PC-9 (cell line): ENCODE measurements at regions not wholly inside any gene's neighbourhood (a gene's known extent, or its start where the extent isn't known, plus 50 kb on each side); places are given as distances from the start of the nearest gene placed in this dataset.

Experiments used
- BruUV-seq: library from RNA; stranded (reverse); fragments of 400-500 nt; replicated peaks from 2 replicates; lab custom pipeline; 2021; lab: Mats Ljungman, UMichigan
- CTCF ChIA-PET: fragments of 300-600 bp; sonication (Branson Sonifier 250); formaldehyde crosslinking; loops from one replicate; lab custom pipeline; 2022; ENCODE audit warnings: antibody characterized with exemption; lab: Charles Lee
- POLR2A ChIA-PET: fragments of 300-600 bp; sonication (Branson Sonifier 250); formaldehyde crosslinking; loops from one replicate; lab custom pipeline; 2022; ENCODE audit warnings: antibody characterized with exemption; ENCODE audit not compliant: unreplicated experiment; lab: Charles Lee
- DNase-seq, 2 experiments: peaks; one replicate each; pipeline versions ENCODE4 v3.0.0 to v3.0.0-alpha.2; 2015 to 2022; ENCODE audit warnings: mixed read lengths in 1 of 2
- H2AFZ ChIP-seq: fragments of 200-600 bp; sonication (generic); 2 replicates; pipeline ENCODE4 v1.8.1; 2017; ENCODE audit warnings: antibody characterized with exemption
- H3F3A ChIP-seq: fragments of 200-600 bp; sonication (generic); 2 replicates; pipeline ENCODE4 v1.8.1; 2017; ENCODE audit warnings: antibody characterized with exemption, mild to moderate bottlenecking, low read depth; ENCODE audit not compliant: insufficient read depth
- H3K27ac ChIP-seq: fragments of 200-600 bp; sonication (generic); 2 replicates; pipeline ENCODE4 v1.6.1; 2016; ENCODE audit warnings: mixed run types
- H3K27me3 ChIP-seq: fragments of 200-600 bp; sonication (generic); 2 replicates; pipeline ENCODE4 v1.6.1; 2016; ENCODE audit warnings: low read depth, mixed run types; ENCODE audit not compliant: insufficient read depth
- H3K36me3 ChIP-seq: fragments of 200-600 bp; sonication (generic); 2 replicates; pipeline ENCODE4 v1.6.1; 2016; ENCODE audit warnings: low read depth, mixed run types
- H3K4me1 ChIP-seq: fragments of 200-600 bp; sonication (generic); replicated peaks from 2 replicates; pipeline ENCODE4 v1.6.1; 2016; ENCODE audit warnings: mixed run types; ENCODE audit not compliant: insufficient read depth
- H3K4me2 ChIP-seq: fragments of 200-600 bp; sonication (generic); 2 replicates; pipeline ENCODE4 v1.6.1; 2017; ENCODE audit warnings: mixed run types
- H3K4me3 ChIP-seq: fragments of 200-600 bp; sonication (generic); 2 replicates; pipeline ENCODE4 v1.6.1; 2016; ENCODE audit warnings: mixed run types
- H3K79me2 ChIP-seq: fragments of 200-600 bp; sonication (generic); 2 replicates; pipeline ENCODE4 v1.6.1; 2017; ENCODE audit warnings: low read depth, mixed run types
- H3K9me2 ChIP-seq: fragments of 200-600 bp; sonication (generic); 2 replicates; pipeline ENCODE4 v1.8.1; 2017; ENCODE audit warnings: mild to moderate bottlenecking; ENCODE audit not compliant: insufficient read depth
- H3K9me3 ChIP-seq: fragments of 200-600 bp; sonication (generic); 2 replicates; pipeline ENCODE4 v1.8.1; 2016; ENCODE audit warnings: low read depth; ENCODE audit not compliant: insufficient read depth
- H4K20me1 ChIP-seq: fragments of 200-600 bp; sonication (generic); 2 replicates; pipeline ENCODE4 v1.8.1; 2017; ENCODE audit not compliant: insufficient read depth
- CTCF ChIP-seq: fragments of 200-600 bp; sonication (generic); conservative IDR thresholded peaks from 2 replicates; pipeline ENCODE4 v1.6.1; 2017; ENCODE audit warnings: mixed run types, antibody characterized with exemption, mild to moderate bottlenecking, moderate library complexity
- EZH2 ChIP-seq: fragments of 200-600 bp; sonication (generic); IDR thresholded peaks from 2 replicates; pipeline ENCODE4 v1.8.0; 2017; ENCODE audit warnings: antibody characterized with exemption, low read depth
- intact Hi-C: fragments of 100-400 bp; cut with micrococcal nuclease; formaldehyde crosslinking; loops from one replicate; pipeline ENCODE4 v1.10.0; 2022; ENCODE audit not compliant: unreplicated experiment

DNA sequence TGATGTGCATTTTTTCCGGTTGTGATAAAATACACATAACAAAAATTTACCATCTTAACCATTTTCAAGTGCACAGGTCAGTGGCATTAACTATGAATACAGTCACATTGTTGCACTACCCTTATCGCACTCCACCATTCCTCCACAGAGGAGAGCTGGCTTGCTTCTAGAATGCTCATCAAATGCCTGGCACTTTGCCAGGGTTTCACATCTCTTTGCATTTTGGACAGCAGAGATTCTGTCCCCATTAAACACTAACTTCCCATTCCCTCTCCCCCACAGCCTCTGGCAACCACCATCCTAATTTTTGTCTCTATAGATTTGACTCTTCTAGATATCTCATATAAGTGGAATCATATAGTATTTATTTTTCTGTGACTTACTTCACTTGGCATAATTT is 165.0 kb downstream of the ASB1 start:
- no peak overlapping the region for H2AFZ ChIP-seq
- H3K27me3 ChIP-seq = peaks cover 67% of the 10 kb centered on the region
- H3K9me2 ChIP-seq = no peaks in the 10 kb centered on the region
- no peaks in the 10 kb centered on the region for H3F3A ChIP-seq
- peaks cover 2% of the 10 kb centered on the region; the same call in 1 of the 2 replicates for H3K4me1 ChIP-seq
- ChIA-PET CTCF (no interaction called here), POLR2A (no interaction called here)
- H3K9me3 ChIP-seq = no peaks in the 10 kb centered on the region
- TF ChIP-seq EZH2 (no peak), CTCF (no peak)
- H3K79me2 ChIP-seq = no peaks in the 10 kb centered on the region
- no peak for DNase-seq
- H3K36me3 ChIP-seq = no peaks in the 10 kb centered on the region
- H3K4me2 ChIP-seq = no peak overlapping the region
- no peak overlapping the region for H3K27ac ChIP-seq
- no peaks in the 10 kb centered on the region for H4K20me1 ChIP-seq
- no peak overlapping the region for H3K4me3 ChIP-seq
- no TSS peak for BruUV-seq
- intact Hi-C loops = no loop called here

- Histone ChIP-seq H3K36me3 (no peaks in the 10 kb centered on the region), H3K27ac (no peak overlapping the region), H3K27me3 (peaks cover 64% of the 10 kb centered on the region), H3K4me1 (peaks cover 6% of the 10 kb centered on the region; the same call in 1 of the 2 replicates), H4K20me1 (no peaks in the 10 kb centered on the region), H3K9me3 (no peaks in the 10 kb centered on the region), H3K4me2 (no peak overlapping the region), H2AFZ (no peak overlapping the region), H3K79me2 (no peaks in the 10 kb centered on the region), H3K4me3 (no peak overlapping the region), H3K9me2 (no peaks in the 10 kb centered on the region), H3F3A (no peaks in the 10 kb centered on the region)
- TF ChIP-seq EZH2 (no peak), CTCF (no peak)
- no peak for DNase-seq
- ChIA-PET CTCF (no interaction called here), POLR2A (no interaction called here)
- intact Hi-C loops = no loop called here
- no TSS peak for BruUV-seq
Measured at GRCh38 chr2:238593236-238593635, 166.5 kb downstream of the ASB1 start.

DNA sequence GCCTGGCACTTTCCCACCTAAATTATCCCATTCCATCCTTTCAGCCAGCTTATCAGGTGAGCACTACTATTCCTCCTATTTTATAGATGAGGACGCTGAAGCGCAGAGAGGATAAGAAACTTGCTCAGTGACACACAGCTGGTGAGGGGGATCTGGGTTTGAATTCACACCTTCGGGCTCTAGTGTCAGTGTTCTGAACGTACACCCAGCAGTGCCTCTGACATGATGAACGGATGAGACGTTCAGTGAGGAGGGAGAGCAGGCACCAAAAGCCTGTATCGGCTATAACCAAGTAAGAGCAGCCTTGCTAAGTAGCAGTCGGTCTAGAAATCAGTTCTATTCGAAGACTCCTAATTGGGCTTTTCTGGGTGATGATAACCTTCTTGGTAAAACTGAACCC is 167.0 kb downstream of the ASB1 start:
- Histone ChIP-seq H3K9me2 (no peaks in the 10 kb centered on the region), H3K27ac (no peak overlapping the region), H3K27me3 (peaks cover 64% of the 10 kb centered on the region), H3K9me3 (no peaks in the 10 kb centered on the region), H3K4me3 (no peak overlapping the region), H3F3A (no peaks in the 10 kb centered on the region), H3K79me2 (no peaks in the 10 kb centered on the region), H2AFZ (no peak overlapping the region), H4K20me1 (no peaks in the 10 kb centered on the region), H3K4me1 (peaks cover 6% of the 10 kb centered on the region; the same call in 1 of the 2 replicates), H3K36me3 (no peaks in the 10 kb centered on the region), H3K4me2 (no peak overlapping the region)
- BruUV-seq = no TSS peak
- ChIA-PET POLR2A (no interaction called here), CTCF (no interaction called here)
- TF ChIP-seq CTCF (no peak), EZH2 (no peak)
- DNase-seq = no peak
- intact Hi-C loops = no loop called here
